ENCODE measurements at regions not wholly inside any gene's neighbourhood (a gene's known extent, or its start where the extent isn't known, plus 50 kb on each side); places are given as distances from the start of the nearest gene placed in this dataset.

- ATAC-seq = no peak
- H3K4me2 ChIP-seq (ENCODE audit: low read length) = no peak overlapping the region
- no peaks in the 10 kb centered on the region for H3K36me3 ChIP-seq (ENCODE audit: control insufficient read depth in 1 of 2, insufficient read depth in 2 of 2, low read length in 2 of 2)
- no peak overlapping the region for H3K4me3 ChIP-seq (replicated peaks in 1 of 2; ENCODE audit: low read depth in 1 of 2, low read length in 2 of 2)
- RAD21 ChIA-PET (ENCODE audit: low non-redundant PET in 1 of 2, low total read pairs in 2 of 2, uncharacterized antibody in 2 of 2, unreplicated experiment in 2 of 2) = no interaction called here
- intact Hi-C loops (cut with micrococcal nuclease) = no loop called here
- H3K4me1 ChIP-seq (ENCODE audit: control insufficient read depth in 1 of 2, insufficient read depth in 2 of 2, low read length in 2 of 2) = no peaks in the 10 kb centered on the region
- no peak overlapping the region for H2AFZ ChIP-seq (ENCODE audit: low read depth, low read length, poor library complexity, severe bottlenecking)
- no peaks in the 10 kb centered on the region for H3K9me3 ChIP-seq (ENCODE audit: control insufficient read depth in 1 of 2, insufficient read depth in 1 of 2, low read depth in 1 of 2, low read length in 2 of 2)
- H3K27ac ChIP-seq (ENCODE audit: low read depth, low read length) = no peak overlapping the region
- POLR2A ChIA-PET = no interaction called here
- no peaks in the 10 kb centered on the region for H3K79me2 ChIP-seq (ENCODE audit: insufficient read depth, low read length)
- H4K20me1 ChIP-seq (ENCODE audit: insufficient read depth) = no peaks in the 10 kb centered on the region
- BruUV-seq (replicated peaks) = no TSS peak
- no peaks in the 10 kb centered on the region for H3K27me3 ChIP-seq (ENCODE audit: insufficient read depth, low read length)
- TF ChIP-seq POLR2A (IDR thresholded peaks at IDR 0.05; ENCODE audit: borderline replicate concordance, extremely low read depth, insufficient read depth, insufficient read length) = no peak
- TF ChIP-seq EZH2phosphoT487 (IDR thresholded peaks at IDR 0.05; ENCODE audit: borderline replicate concordance) = no peak
- TF ChIP-seq FOSL1 (IDR thresholded peaks at IDR 0.05; ENCODE audit: low read depth) = peak; percentile 24; the same call in 1 of the 2 replicates
- TF ChIP-seq JUND (IDR thresholded peaks at IDR 0.05) = 0 out of 2 replicates have a peak, but pooled peaks have one; percentile 22
- TF ChIP-seq ELF1 (IDR thresholded peaks at IDR 0.05; ENCODE audit: borderline replicate concordance, low read depth) = no peak
- no peak for TF ChIP-seq ZBTB33 (IDR thresholded peaks at IDR 0.05; ENCODE audit: extremely low read depth, insufficient replicate concordance, low read length)
- CTCF ChIA-PET = no interaction called here
- no peak overlapping the region for H3K9ac ChIP-seq (ENCODE audit: low read length)
- DNase-seq (ENCODE audit: low read depth, low spot score) = no peak
- no peaks in the 10 kb centered on the region for H3K9me2 ChIP-seq (ENCODE audit: insufficient read depth)
These were observed 333.8 kb upstream of the PCDH7 start for GRCh38 chr4:30386266-30386895.

- RAD21 ChIA-PET (ENCODE audit: low non-redundant PET in 1 of 2, low total read pairs in 2 of 2, uncharacterized antibody in 2 of 2, unreplicated experiment in 2 of 2) = no interaction called here
- TF ChIP-seq JUND (IDR thresholded peaks at IDR 0.05) (no peak), EZH2phosphoT487 (IDR thresholded peaks at IDR 0.05; ENCODE audit: borderline replicate concordance) (no peak), EZH2 (IDR thresholded peaks at IDR 0.05) (no peak), SP1 (IDR thresholded peaks at IDR 0.05; ENCODE audit: low read depth) (no peak), ELF1 (IDR thresholded peaks at IDR 0.05; ENCODE audit: borderline replicate concordance, low read depth) (no peak), SIN3A (IDR thresholded peaks at IDR 0.05; ENCODE audit: low read depth) (no peak), ZFX (IDR thresholded peaks at IDR 0.05) (no peak), ZNF274 (IDR thresholded peaks at IDR 0.05; ENCODE audit: low read depth, low read length) (no peak), POLR2A (IDR thresholded peaks at IDR 0.05; ENCODE audit: borderline replicate concordance, extremely low read depth, insufficient read depth, insufficient read length) (no peak), POLR2AphosphoS5 (IDR thresholded peaks at IDR 0.05; ENCODE audit: low read depth, low read length) (no peak), MAX (IDR thresholded peaks at IDR 0.05) (no peak), CEBPB (IDR thresholded peaks at IDR 0.05; ENCODE audit: low read depth) (no peak), CTCF (IDR thresholded peaks at IDR 0.05 in 2 of 3, conservative IDR thresholded peaks at IDR 0.05 in 1 of 3; ENCODE audit: borderline replicate concordance in 1 of 3, insufficient read depth in 1 of 3, low read depth in 2 of 3, low read length in 2 of 3) (no peak)
- CTCF ChIA-PET = no interaction called here
- Histone ChIP-seq H3K9me3 (ENCODE audit: control insufficient read depth in 1 of 2, insufficient read depth in 1 of 2, low read depth in 1 of 2, low read length in 2 of 2) (no peaks in the 10 kb centered on the region), H3K9ac (ENCODE audit: low read length) (no peak overlapping the region), H4K20me1 (ENCODE audit: insufficient read depth) (no peaks in the 10 kb centered on the region), H3K9me2 (ENCODE audit: insufficient read depth) (no peaks in the 10 kb centered on the region), H3K4me2 (ENCODE audit: low read length) (no peak overlapping the region), H3K36me3 (ENCODE audit: control insufficient read depth in 1 of 2, insufficient read depth in 2 of 2, low read length in 2 of 2) (no peaks in the 10 kb centered on the region), H3K27me3 (ENCODE audit: insufficient read depth, low read length) (no peaks in the 10 kb centered on the region), H3K4me1 (ENCODE audit: control insufficient read depth in 1 of 2, insufficient read depth in 2 of 2, low read length in 2 of 2) (peaks cover 0 to 6% of the 10 kb centered on the region in 2 experiments; a peak in 1 of 4 replicates), H2AFZ (ENCODE audit: low read depth, low read length, poor library complexity, severe bottlenecking) (peak overlapping the region; percentile 89), H3K4me3 (replicated peaks in 1 of 2; ENCODE audit: low read depth in 1 of 2, low read length in 2 of 2) (no peak overlapping the region), H3K79me2 (ENCODE audit: insufficient read depth, low read length) (no peaks in the 10 kb centered on the region), H3K27ac (ENCODE audit: low read depth, low read length) (no peak overlapping the region)
- intact Hi-C loops (cut with micrococcal nuclease) = no loop called here
- DNase-seq (ENCODE audit: low read depth, low spot score) (no peak), ATAC-seq (no peak)
- BruUV-seq (replicated peaks) = no TSS peak
- POLR2A ChIA-PET = no interaction called here
These were observed 324.3 kb upstream of the PCDH7 start for GRCh38 chr4:30395902-30396301.

All from HCT116 (cell line).